ENCODE measurements at regions not wholly inside any gene's neighbourhood (a gene's known extent, or its start where the extent isn't known, plus 50 kb on each side); places are given as distances from the start of the nearest gene placed in this dataset.

DNA sequence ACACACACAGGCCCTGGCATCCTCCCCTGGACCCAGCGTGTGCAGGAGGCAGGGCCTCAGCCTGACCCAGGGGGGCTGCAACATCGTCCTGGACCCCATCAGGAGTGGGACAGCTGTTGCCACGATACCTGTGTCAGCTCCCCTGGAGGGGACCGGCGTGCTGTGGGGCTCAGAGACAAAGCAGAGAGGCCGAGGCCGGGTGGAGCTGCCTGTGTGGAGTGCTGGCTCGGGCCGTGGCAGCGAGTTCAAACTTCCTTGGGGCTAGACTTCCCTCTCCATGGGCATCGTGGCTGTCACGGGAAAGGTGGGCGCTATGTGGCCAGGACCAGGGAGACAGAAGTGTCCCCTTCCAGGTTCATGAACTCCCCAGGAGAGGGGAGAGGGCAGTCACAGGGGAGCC is 155.0 kb upstream of the SFSWAP start:
- TF ChIP-seq EZH2 (IDR thresholded peaks at IDR 0.05; ENCODE audit: borderline replicate concordance, low read depth, low read length) (no peak), ZNF184 (CRISPR knock-in tag; IDR thresholded peaks at IDR 0.05) (no peak), CTCF (IDR thresholded peaks at IDR 0.05 in 2 of 3, conservative IDR thresholded peaks at IDR 0.05 in 1 of 3; ENCODE audit: insufficient read depth in 2 of 3, low read depth in 1 of 3, low read length in 3 of 3) (no peak), NCOA4 (IDR thresholded peaks at IDR 0.05; ENCODE audit: partially characterized antibody) (no peak), ZNF699 (CRISPR knock-in tag; IDR thresholded peaks at IDR 0.05; ENCODE audit: insufficient replicate concordance) (no peak)
